PC-3 (cell line): ENCODE measurements at regions not wholly inside any gene's neighbourhood (a gene's known extent, or its start where the extent isn't known, plus 50 kb on each side); places are given as distances from the start of the nearest gene placed in this dataset.

Source experiments
- ATAC-seq: fragments of 200-7000 bp; cut with Tn5 transposase; 2 replicates; pipeline ENCODE4 v1.9.1; 2020; ENCODE audit warnings: mild to moderate bottlenecking, moderate library complexity
- BruUV-seq: library from RNA; stranded (reverse); fragments of 400-500 nt; replicated peaks from 2 replicates; lab custom pipeline; 2021; lab: Mats Ljungman, UMichigan
- CTCF ChIA-PET: fragments of 300-600 bp; sonication (Branson Sonifier 250); formaldehyde crosslinking; loops from one replicate; lab custom pipeline; 2022; ENCODE audit warnings: antibody characterized with exemption; lab: Charles Lee
- POLR2A ChIA-PET: fragments of 300-600 bp; sonication (Branson Sonifier 250); formaldehyde crosslinking; loops from one replicate; lab custom pipeline; 2022; ENCODE audit warnings: antibody characterized with exemption; ENCODE audit not compliant: unreplicated experiment; lab: Charles Lee
- DNase-seq: peaks from one replicate; pipeline ENCODE4 v3.0.0-alpha.2; 2015
- H2AFZ ChIP-seq: fragments of 300-600 bp; sonication (generic); 2 replicates; pipeline ENCODE4 v1.6.0; 2016; ENCODE audit warnings: antibody characterized with exemption, low read length
- H3F3A ChIP-seq: fragments of 300-600 bp; sonication (generic); one replicate; pipeline ENCODE4 v1.6.0; 2017; ENCODE audit warnings: antibody characterized with exemption, low read length, control low read depth, mild to moderate bottlenecking; ENCODE audit not compliant: unreplicated experiment
- H3K27ac ChIP-seq: fragments of 300-600 bp; sonication (generic); 2 replicates; pipeline ENCODE4 v1.5.1; 2016; ENCODE audit warnings: mild to moderate bottlenecking, low read length
- H3K27me3 ChIP-seq: fragments of 300-600 bp; sonication (generic); 2 replicates; pipeline ENCODE4 v1.6.1; 2016; ENCODE audit warnings: low read length, mixed read lengths
- H3K36me3 ChIP-seq: fragments of 300-600 bp; sonication (generic); 2 replicates; pipeline ENCODE4 v1.6.1; 2016; ENCODE audit warnings: low read depth, mixed run types, low read length, mixed read lengths
- H3K4me1 ChIP-seq: fragments of 300-600 bp; sonication (generic); 2 replicates; pipeline ENCODE4 v1.5.1; 2016; ENCODE audit warnings: low read length; ENCODE audit not compliant: insufficient read depth
- H3K4me2 ChIP-seq: fragments of 300-600 bp; sonication (generic); 2 replicates; pipeline ENCODE4 v1.6.0; 2016; ENCODE audit warnings: low read length
- H3K4me3 ChIP-seq: fragments of 300-600 bp; sonication (generic); 2 replicates; pipeline ENCODE4 v1.5.1; 2016; ENCODE audit warnings: mild to moderate bottlenecking, low read length, mixed read lengths
- H3K79me2 ChIP-seq: fragments of 300-600 bp; sonication (generic); 2 replicates; pipeline ENCODE4 v1.6.1; 2017; ENCODE audit warnings: low read length, mixed read lengths
- H3K9ac ChIP-seq: fragments of 300-600 bp; sonication (generic); 2 replicates; pipeline ENCODE4 v1.6.0; 2016; ENCODE audit warnings: mild to moderate bottlenecking, low read length
- H3K9me2 ChIP-seq: fragments of 300-600 bp; sonication (generic); replicated peaks from 2 replicates; pipeline ENCODE4 v1.6.1; 2016; ENCODE audit warnings: mixed run types, low read length, mixed read lengths
- H3K9me3 ChIP-seq: fragments of 300-600 bp; sonication (generic); 2 replicates; pipeline ENCODE4 v1.6.1; 2016; ENCODE audit warnings: low read length, mixed read lengths
- H4K20me1 ChIP-seq: fragments of 300-600 bp; sonication (generic); 2 replicates; pipeline ENCODE4 v1.6.1; 2016; ENCODE audit warnings: low read length, mixed read lengths
- EZH2 ChIP-seq: fragments of 300-600 bp; sonication (generic); IDR thresholded peaks from one replicate; pipeline ENCODE4 v1.6.1; 2017; ENCODE audit warnings: antibody characterized with exemption, mild to moderate bottlenecking, low read length; ENCODE audit not compliant: unreplicated experiment
- EZH2phosphoT487 ChIP-seq: fragments of 300-600 bp; sonication (generic); IDR thresholded peaks from 2 replicates; pipeline ENCODE4 v1.6.1; 2018; ENCODE audit warnings: mild to moderate bottlenecking, antibody characterized with exemption, low read length, borderline replicate concordance
- intact Hi-C: fragments of 100-400 bp; cut with micrococcal nuclease; formaldehyde crosslinking; loops from 2 replicates; pipeline ENCODE4 v1.9.0; 2023
- TF ChIP-seq, protein P1 (sequence below): fragments of 300-600 bp; sonication (generic); conservative IDR thresholded peaks from 2 replicates; pipeline ENCODE4 v1.5.1; 2017; ENCODE audit warnings: antibody characterized with exemption, low read depth, mild to moderate bottlenecking, low read length

DNA sequence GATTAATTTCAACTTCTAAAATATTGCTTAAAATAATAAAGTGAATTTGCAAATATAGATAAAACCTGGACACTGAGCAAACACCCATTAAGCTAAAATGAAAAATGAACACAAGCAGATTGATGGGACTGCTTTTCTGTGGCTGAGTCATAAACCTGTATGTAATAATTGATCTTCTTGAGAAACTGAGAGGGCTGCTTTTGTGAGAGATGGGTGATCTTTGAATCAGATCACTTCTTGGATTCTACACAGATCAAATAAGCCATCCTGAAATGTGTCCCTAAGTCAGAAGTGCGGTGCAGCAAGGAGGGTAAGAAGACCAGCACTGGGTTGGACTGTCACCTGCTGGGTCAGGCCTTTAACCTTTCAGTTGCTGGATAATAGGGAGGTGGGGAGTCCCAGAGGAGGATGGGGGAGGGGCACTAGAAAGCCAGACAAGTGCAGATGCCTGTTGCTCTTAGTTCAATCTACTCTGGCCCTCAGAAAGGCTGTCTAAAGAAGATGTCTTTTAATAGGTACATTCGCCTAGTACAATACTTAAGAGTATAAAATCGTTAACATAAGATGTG lies 178.2 kb upstream of the NAMPT start:
- Histone ChIP-seq H2AFZ (no peak overlapping the region), H3K79me2 (peaks cover 17% of the 10 kb centered on the region), H3K27ac (no peak overlapping the region), H3K9me2 (no peaks in the 10 kb centered on the region), H3K9ac (no peak overlapping the region), H3K4me1 (peaks cover 28% of the 10 kb centered on the region), H3K9me3 (no peaks in the 10 kb centered on the region), H3F3A (no peaks in the 10 kb centered on the region), H3K4me2 (peak overlapping the region; percentile 17; the same call in 1 of the 2 replicates), H3K36me3 (0 out of 2 replicates have a peak, but pooled peaks cover 6% of the 10 kb centered on the region), H3K27me3 (no peaks in the 10 kb centered on the region), H4K20me1 (no peaks in the 10 kb centered on the region), H3K4me3 (no peak overlapping the region)
- CTCF ChIA-PET, result interaction anchor here (0.5 to 3.1 kb wide), 16 partner anchors 9 to 934 kb away, joined by 3 to 117 read pairs (median 4); partner anchors contain the start of gene NAMPT
- POLR2A ChIA-PET, result no interaction called here
- intact Hi-C loops, result loop anchor here (1.0 to 10.0 kb wide), 6 partner anchors 116 to 408 kb away; no protein-coding TSS in a partner anchor
- TF ChIP-seq EZH2phosphoT487 (no peak), EZH2 (no peak)
- TF ChIP-seq, protein P1, sequence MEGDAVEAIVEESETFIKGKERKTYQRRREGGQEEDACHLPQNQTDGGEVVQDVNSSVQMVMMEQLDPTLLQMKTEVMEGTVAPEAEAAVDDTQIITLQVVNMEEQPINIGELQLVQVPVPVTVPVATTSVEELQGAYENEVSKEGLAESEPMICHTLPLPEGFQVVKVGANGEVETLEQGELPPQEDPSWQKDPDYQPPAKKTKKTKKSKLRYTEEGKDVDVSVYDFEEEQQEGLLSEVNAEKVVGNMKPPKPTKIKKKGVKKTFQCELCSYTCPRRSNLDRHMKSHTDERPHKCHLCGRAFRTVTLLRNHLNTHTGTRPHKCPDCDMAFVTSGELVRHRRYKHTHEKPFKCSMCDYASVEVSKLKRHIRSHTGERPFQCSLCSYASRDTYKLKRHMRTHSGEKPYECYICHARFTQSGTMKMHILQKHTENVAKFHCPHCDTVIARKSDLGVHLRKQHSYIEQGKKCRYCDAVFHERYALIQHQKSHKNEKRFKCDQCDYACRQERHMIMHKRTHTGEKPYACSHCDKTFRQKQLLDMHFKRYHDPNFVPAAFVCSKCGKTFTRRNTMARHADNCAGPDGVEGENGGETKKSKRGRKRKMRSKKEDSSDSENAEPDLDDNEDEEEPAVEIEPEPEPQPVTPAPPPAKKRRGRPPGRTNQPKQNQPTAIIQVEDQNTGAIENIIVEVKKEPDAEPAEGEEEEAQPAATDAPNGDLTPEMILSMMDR, result no peak
- ATAC-seq (no peak), DNase-seq (no peak)
- BruUV-seq, result no TSS peak

DNA sequence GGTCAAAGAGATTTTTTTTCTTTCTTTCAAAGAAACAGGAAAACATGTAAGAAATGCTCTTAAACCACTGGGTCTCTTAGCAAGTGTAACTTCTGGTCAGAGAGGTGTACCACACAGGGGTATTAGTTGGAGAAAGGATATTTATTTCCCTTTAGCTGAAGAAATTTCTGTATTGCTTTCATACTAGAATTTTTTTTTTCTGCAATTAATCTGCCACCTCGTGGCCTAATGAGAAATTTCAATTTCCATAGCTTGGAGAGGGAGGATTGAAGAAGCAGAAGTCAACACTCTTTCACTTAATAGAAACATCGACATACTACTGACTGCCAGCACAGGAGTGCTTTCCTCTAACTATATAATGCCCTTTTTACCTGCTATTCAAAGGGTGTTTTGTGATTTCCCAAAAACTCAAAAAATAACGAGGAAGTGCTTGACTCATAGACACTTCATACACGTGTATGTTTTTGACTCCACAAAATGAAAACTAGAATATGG lies 177.6 kb upstream of the NAMPT start:
- peak; percentile 81 for DNase-seq

More for the DNA sequence above, 177.6 kb upstream of the NAMPT start:
- Histone ChIP-seq H3K9me2 (no peaks in the 10 kb centered on the region), H2AFZ (no peak overlapping the region), H3K79me2 (peaks cover 15% of the 10 kb centered on the region), H3K9ac (no peak overlapping the region), H3K27me3 (no peaks in the 10 kb centered on the region), H3F3A (no peaks in the 10 kb centered on the region), H3K4me1 (peaks cover 28% of the 10 kb centered on the region), H3K9me3 (no peaks in the 10 kb centered on the region), H3K27ac (no peak overlapping the region), H4K20me1 (no peaks in the 10 kb centered on the region), H3K4me2 (peak overlapping the region; percentile 17; the same call in 1 of the 2 replicates), H3K4me3 (no peak overlapping the region), H3K36me3 (0 out of 2 replicates have a peak, but pooled peaks cover 6% of the 10 kb centered on the region)
- intact Hi-C loops, result loop anchor here (1.0 to 10.0 kb wide), 6 partner anchors 115 to 408 kb away; no protein-coding TSS in a partner anchor
- ChIA-PET CTCF (interaction anchor here (0.5 to 3.1 kb wide), 19 partner anchors 9 to 933 kb away, joined by 3 to 117 read pairs (median 4); partner anchors contain the start of gene NAMPT), POLR2A (interaction anchor here (0.6 kb wide), 1 partner anchor 246 kb away, joined by 3 read pairs; no protein-coding TSS in a partner anchor)
- ATAC-seq, result peak; percentile 59
- BruUV-seq, result no TSS peak
- TF ChIP-seq, protein P1, result peak; percentile 82
- no peak for TF ChIP-seq EZH2
